Thoracic aorta (tissue), 2 donors: ENCODE measurements at regions not wholly inside any gene's neighbourhood (a gene's known extent, or its start where the extent isn't known, plus 50 kb on each side); places are given as distances from the start of the nearest gene placed in this dataset.
"Not testable (repeated sequence)": the region's sequence is repeated elsewhere in the genome, so short reads cannot be mapped to it uniquely, and the experiment has no call there.

Experiments
- ATAC-seq: fragments of 150-250 bp; one replicate; pipeline ENCODE4 v1.8.0; 2017; ENCODE audit warnings: low read depth; ENCODE audit not compliant: insufficient number of reproducible peaks, low FRiP score
- DNase-seq: peaks from one replicate; pipeline ENCODE4 v3.0.0-alpha.2; 2020; ENCODE audit warnings: low spot score
- H3K27ac ChIP-seq, 2 donors: fragments of 200-600 bp; sonication (generic); 1 replicate in 1 of 2; 2 replicates in 1 of 2; pipeline ENCODE4 v1.5.1; 2016; ENCODE audit warnings: mild to moderate bottlenecking in 2 of 2, moderate library complexity in 2 of 2
- H3K27me3 ChIP-seq: fragments of 200-600 bp; sonication (generic); replicated peaks from 2 replicates; pipeline ENCODE4 v1.6.0; 2016; ENCODE audit warnings: mild to moderate bottlenecking; ENCODE audit not compliant: insufficient read depth
- H3K36me3 ChIP-seq: fragments of 200-600 bp; sonication (generic); one replicate; pipeline ENCODE4 v1.5.1; 2016
- H3K4me1 ChIP-seq, 2 donors: fragments of 200-600 bp; sonication (generic); 1 replicate in 1 of 2; 2 replicates in 1 of 2; pipeline versions ENCODE4 v1.5.1 to v1.6.0; 2016; ENCODE audit warnings: low read depth in 2 of 2, mild to moderate bottlenecking in 1 of 2; ENCODE audit not compliant: control insufficient read depth in 1 of 2
- H3K4me3 ChIP-seq: fragments of 200-600 bp; sonication (generic); 2 replicates; pipeline ENCODE4 v1.5.1; 2016; ENCODE audit warnings: mild to moderate bottlenecking
- H3K9me3 ChIP-seq: fragments of 200-600 bp; sonication (generic); 2 replicates; pipeline ENCODE4 v1.5.1; 2016
- TF ChIP-seq, protein P1 (sequence below): fragments of 200-600 bp; sonication (generic); IDR thresholded peaks from one replicate; pipeline ENCODE4 v1.5.1; 2019; ENCODE audit warnings: antibody characterized with exemption

DNA sequence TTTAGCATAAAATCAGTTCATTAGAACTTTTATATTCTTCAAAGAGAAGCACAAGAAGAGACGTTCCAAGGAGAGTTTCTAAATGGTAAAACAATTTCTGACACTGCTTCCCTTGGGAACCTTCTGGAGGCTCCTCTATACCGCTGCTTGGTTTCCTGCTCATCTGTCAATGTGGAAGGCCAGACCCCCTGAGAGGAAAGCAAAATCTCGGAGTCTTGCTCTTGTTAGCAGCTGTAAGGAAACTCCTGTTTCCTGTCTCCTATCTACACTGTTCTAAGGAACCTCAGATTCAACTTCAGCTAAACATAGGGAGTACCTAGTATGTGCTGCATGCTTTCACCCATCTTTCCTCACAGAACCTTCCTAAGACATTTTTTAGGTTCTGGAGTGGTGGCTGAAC is 322.2 kb downstream of the BMPER start:
- no peak overlapping the region for H3K4me3 ChIP-seq
- no peak for ATAC-seq
- no peaks in the 10 kb centered on the region for H3K9me3 ChIP-seq
- no peak for DNase-seq
- no peaks in the 10 kb centered on the region for H3K27me3 ChIP-seq
- no peak overlapping the region for H3K27ac ChIP-seq
- TF ChIP-seq, protein P1, sequence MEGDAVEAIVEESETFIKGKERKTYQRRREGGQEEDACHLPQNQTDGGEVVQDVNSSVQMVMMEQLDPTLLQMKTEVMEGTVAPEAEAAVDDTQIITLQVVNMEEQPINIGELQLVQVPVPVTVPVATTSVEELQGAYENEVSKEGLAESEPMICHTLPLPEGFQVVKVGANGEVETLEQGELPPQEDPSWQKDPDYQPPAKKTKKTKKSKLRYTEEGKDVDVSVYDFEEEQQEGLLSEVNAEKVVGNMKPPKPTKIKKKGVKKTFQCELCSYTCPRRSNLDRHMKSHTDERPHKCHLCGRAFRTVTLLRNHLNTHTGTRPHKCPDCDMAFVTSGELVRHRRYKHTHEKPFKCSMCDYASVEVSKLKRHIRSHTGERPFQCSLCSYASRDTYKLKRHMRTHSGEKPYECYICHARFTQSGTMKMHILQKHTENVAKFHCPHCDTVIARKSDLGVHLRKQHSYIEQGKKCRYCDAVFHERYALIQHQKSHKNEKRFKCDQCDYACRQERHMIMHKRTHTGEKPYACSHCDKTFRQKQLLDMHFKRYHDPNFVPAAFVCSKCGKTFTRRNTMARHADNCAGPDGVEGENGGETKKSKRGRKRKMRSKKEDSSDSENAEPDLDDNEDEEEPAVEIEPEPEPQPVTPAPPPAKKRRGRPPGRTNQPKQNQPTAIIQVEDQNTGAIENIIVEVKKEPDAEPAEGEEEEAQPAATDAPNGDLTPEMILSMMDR, result no peak
- H3K4me1 ChIP-seq, result no peaks in the 10 kb centered on the region
- H3K36me3 ChIP-seq, result no peaks in the 10 kb centered on the region

DNA sequence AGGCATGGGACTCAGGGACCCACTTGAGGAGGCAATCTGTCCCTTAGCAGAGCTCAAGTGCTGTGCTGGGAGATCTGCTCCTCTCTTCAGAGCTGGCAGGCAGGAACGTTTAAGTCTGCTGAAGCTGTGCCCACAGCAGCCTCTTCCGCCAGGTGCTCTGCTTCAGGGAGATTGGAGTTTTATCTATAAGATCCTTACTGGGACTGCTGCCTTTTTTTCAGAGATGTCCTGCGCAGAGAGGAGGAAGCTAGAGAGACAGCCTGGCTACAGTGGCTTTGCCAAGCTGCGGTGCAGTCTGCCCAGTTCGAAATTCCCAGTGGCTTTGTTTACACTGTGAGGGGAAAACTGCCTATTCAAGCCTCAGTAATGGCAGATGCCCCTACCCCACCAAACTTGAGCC is 329.8 kb downstream of the BMPER start:
- H3K4me3 ChIP-seq, H3K27me3 ChIP-seq, DNase-seq, H3K4me1 ChIP-seq, ATAC-seq, H3K36me3 ChIP-seq, H3K9me3 ChIP-seq, H3K27ac ChIP-seq: not testable (repeated sequence)

- Histone ChIP-seq H3K4me3 (no peak overlapping the region), H3K27ac (no peak overlapping the region), H3K9me3 (no peaks in the 10 kb centered on the region), H3K4me1 (no peaks in the 10 kb centered on the region), H3K27me3 (no peaks in the 10 kb centered on the region), H3K36me3 (no peaks in the 10 kb centered on the region)
- TF ChIP-seq, protein P1, result no peak
- DNase-seq, result no peak
- ATAC-seq, result no peak
Measured at GRCh38 chr7:34236057-34236456, 330.7 kb downstream of the BMPER start.

- no peak for ATAC-seq
- no peak overlapping the region for H3K4me3 ChIP-seq
- H3K36me3 ChIP-seq, result no peaks in the 10 kb centered on the region
- no peak for DNase-seq
- H3K27me3 ChIP-seq, result no peaks in the 10 kb centered on the region
- H3K9me3 ChIP-seq, result no peaks in the 10 kb centered on the region
- TF ChIP-seq, protein P1, result no peak
- no peak overlapping the region for H3K27ac ChIP-seq
- H3K4me1 ChIP-seq, result no peaks in the 10 kb centered on the region
Measured at GRCh38 chr7:34236839-34237492, 331.6 kb downstream of the BMPER start.

DNA sequence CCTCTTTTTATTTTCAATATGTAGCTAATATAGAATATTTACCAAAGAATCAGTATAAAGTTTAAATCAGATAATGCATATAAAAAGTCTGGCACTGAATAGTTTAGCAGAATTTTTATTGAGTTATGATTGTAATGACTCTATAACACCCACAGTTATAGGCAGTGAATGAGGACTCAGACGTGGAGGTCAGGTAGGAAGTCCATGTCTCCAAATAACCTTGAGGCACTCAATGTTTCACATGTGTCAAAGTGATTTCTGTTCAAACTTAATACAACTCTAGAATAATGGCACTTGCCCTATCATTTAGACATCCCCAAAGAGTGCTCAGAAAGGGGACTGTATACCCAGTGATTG is 332.1 kb downstream of the BMPER start:
- Histone ChIP-seq H3K4me3 (no peak overlapping the region), H3K4me1 (no peaks in the 10 kb centered on the region), H3K9me3 (no peaks in the 10 kb centered on the region), H3K36me3 (no peaks in the 10 kb centered on the region), H3K27ac (no peak overlapping the region), H3K27me3 (no peaks in the 10 kb centered on the region)
- ATAC-seq (no peak), DNase-seq (no peak)
- TF ChIP-seq, protein P1, result no peak

DNA sequence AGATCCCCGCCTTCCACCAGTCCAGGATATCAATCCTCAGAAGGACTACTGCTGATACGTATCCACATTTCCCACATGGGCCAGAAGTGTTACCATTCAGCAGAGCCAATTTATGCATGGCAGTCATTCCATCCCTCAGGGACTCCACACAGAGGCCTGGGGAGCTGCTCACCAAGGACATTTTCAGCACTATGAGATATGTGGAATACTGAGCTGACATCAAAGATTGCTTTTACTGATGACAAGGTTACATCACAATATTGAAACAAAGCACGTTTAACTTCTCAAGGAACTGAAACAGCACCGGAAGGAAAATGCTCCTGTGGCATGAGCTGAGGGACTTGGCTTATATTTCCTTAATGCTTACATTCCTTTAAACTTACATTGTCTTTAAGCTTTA is 335.1 kb downstream of the BMPER start:
- DNase-seq (no peak), ATAC-seq (no peak)
- Histone ChIP-seq H3K36me3 (no peaks in the 10 kb centered on the region), H3K9me3 (no peaks in the 10 kb centered on the region), H3K4me3 (no peak overlapping the region), H3K27me3 (no peaks in the 10 kb centered on the region), H3K4me1 (no peaks in the 10 kb centered on the region), H3K27ac (no peak overlapping the region)
- TF ChIP-seq, protein P1, result no peak
